ENCODE measurements at regions not wholly inside any gene's neighbourhood (a gene's known extent, or its start where the extent isn't known, plus 50 kb on each side); places are given as distances from the start of the nearest gene placed in this dataset.

GRCh38 chr4:24235618-24236017 lies 345.8 kb upstream of the PPARGC1A start:
- intact Hi-C loops (cut with micrococcal nuclease): no loop called here
- in situ Hi-C loops (cut with MboI): no loop called here
- H3K4me1 ChIP-seq (replicated peaks in 1 of 2; ENCODE audit: control insufficient read depth in 2 of 2, insufficient read depth in 2 of 2, low read length in 2 of 2): no peaks in the 10 kb centered on the region
- no peak for ATAC-seq
- no peak overlapping the region for H3K4me2 ChIP-seq (ENCODE audit: insufficient read depth, low read length)
- no peak overlapping the region for H3K4me3 ChIP-seq
- H3K27me3 ChIP-seq (ENCODE audit: control insufficient read depth in 2 of 2, insufficient read depth in 2 of 2, low read length in 2 of 2): no peaks in the 10 kb centered on the region
- POLR2A ChIA-PET: interaction anchor here (0.9 to 1.2 kb wide), 2 partner anchors 8 to 9 kb away, joined by 3 to 4 read pairs; no protein-coding TSS in a partner anchor
- no TSS peak for BruUV-seq (replicated peaks)
- CTCF ChIA-PET (ENCODE audit: low intra/inter-chr PET ratio): no interaction called here
- no peak overlapping the region for H3K9ac ChIP-seq (ENCODE audit: insufficient read depth in 1 of 2, low read depth in 2 of 2, low read length in 2 of 2)
- no peaks in the 10 kb centered on the region for H3K9me3 ChIP-seq (replicated peaks; ENCODE audit: control insufficient read depth, insufficient read depth, low read depth, low read length)
- no peak for DNase-seq (ENCODE audit: extremely low read depth in 1 of 4, low spot score in 3 of 4)
- no peak for FAIRE-seq
- no peaks in the 10 kb centered on the region for H3K79me2 ChIP-seq (ENCODE audit: control insufficient read depth, insufficient read depth, low read length)
- TF ChIP-seq MAFG (tag; conservative IDR thresholded peaks at IDR 0.05) (0 out of 2 replicates have a peak, but pooled peaks have one; percentile 8), RNF219 (CRISPR knock-in tag; IDR thresholded peaks at IDR 0.05) (no peak)
- no peak overlapping the region for H2AFZ ChIP-seq (ENCODE audit: low read depth, low read length)
- no peak overlapping the region for H3K27ac ChIP-seq (ENCODE audit: extremely low read depth, low read depth, low read length)
- no peaks in the 10 kb centered on the region for H3K36me3 ChIP-seq (ENCODE audit: control insufficient read depth, insufficient read depth, low read length)
- H4K20me1 ChIP-seq (replicated peaks; ENCODE audit: control insufficient read depth, insufficient read depth, low read length): no peaks in the 10 kb centered on the region
- no peaks in the 10 kb centered on the region for H3K9me1 ChIP-seq (ENCODE audit: control insufficient read depth, insufficient read depth, low read length)

- Histone ChIP-seq H3K79me2 (ENCODE audit: control insufficient read depth, insufficient read depth, low read length) (no peaks in the 10 kb centered on the region), H3K36me3 (ENCODE audit: control insufficient read depth, insufficient read depth, low read length) (no peaks in the 10 kb centered on the region), H4K20me1 (replicated peaks; ENCODE audit: control insufficient read depth, insufficient read depth, low read length) (no peaks in the 10 kb centered on the region), H2AFZ (ENCODE audit: low read depth, low read length) (no peak overlapping the region), H3K9me1 (ENCODE audit: control insufficient read depth, insufficient read depth, low read length) (no peaks in the 10 kb centered on the region), H3K4me2 (ENCODE audit: insufficient read depth, low read length) (no peak overlapping the region), H3K27ac (ENCODE audit: extremely low read depth, low read depth, low read length) (no peak overlapping the region), H3K9ac (ENCODE audit: insufficient read depth in 1 of 2, low read depth in 2 of 2, low read length in 2 of 2) (no peak overlapping the region), H3K4me1 (replicated peaks in 1 of 2; ENCODE audit: control insufficient read depth in 2 of 2, insufficient read depth in 2 of 2, low read length in 2 of 2) (no peaks in the 10 kb centered on the region), H3K9me3 (replicated peaks; ENCODE audit: control insufficient read depth, insufficient read depth, low read depth, low read length) (no peaks in the 10 kb centered on the region), H3K4me3 (no peak overlapping the region), H3K27me3 (ENCODE audit: control insufficient read depth in 2 of 2, insufficient read depth in 2 of 2, low read length in 2 of 2) (no peaks in the 10 kb centered on the region)
- CTCF ChIA-PET (ENCODE audit: low intra/inter-chr PET ratio): no interaction called here
- intact Hi-C loops (cut with micrococcal nuclease): no loop called here
- ATAC-seq (no peak), FAIRE-seq (no peak), DNase-seq (ENCODE audit: extremely low read depth in 1 of 4, low spot score in 3 of 4) (no peak)
- POLR2A ChIA-PET: interaction anchor here (0.9 kb wide), 1 partner anchor 9 kb away, joined by 4 read pairs; no protein-coding TSS in a partner anchor
- WGBS (ENCODE audit: insufficient coverage, low coverage, missing lambda C conversion rate): 2% methylated on average over 3 of the region's 3 CpGs
- in situ Hi-C loops (cut with MboI): no loop called here
- no TSS peak for BruUV-seq (replicated peaks)
- TF ChIP-seq ZNF165 (CRISPR knock-in tag; IDR thresholded peaks at IDR 0.05; ENCODE audit: borderline replicate concordance) (no peak), ZC3H4 (CRISPR knock-in tag; IDR thresholded peaks at IDR 0.05; ENCODE audit: borderline replicate concordance) (no peak), HDAC6 (IDR thresholded peaks at IDR 0.05; ENCODE audit: low read depth, low read length) (no peak), PATZ1 (CRISPR knock-in tag; IDR thresholded peaks at IDR 0.05; ENCODE audit: borderline replicate concordance) (no peak), STAT6 (CRISPR knock-in tag; IDR thresholded peaks at IDR 0.05) (no peak), SRSF3 (IDR thresholded peaks at IDR 0.05; ENCODE audit: insufficient read depth, low read length) (no peak), TCF7 (IDR thresholded peaks at IDR 0.05; ENCODE audit: borderline replicate concordance) (no peak)
Measured at GRCh38 chr4:24234288-24234848, 344.5 kb upstream of the PPARGC1A start.
